GM13977 (cell line): ENCODE measurements at regions not wholly inside any gene's neighbourhood (a gene's known extent, or its start where the extent isn't known, plus 50 kb on each side); places are given as distances from the start of the nearest gene placed in this dataset.

Experiments used
- DNase-seq: peaks from one replicate; pipeline ENCODE4 v3.0.0; 2012; ENCODE audit warnings: low spot score
- CTCF ChIP-seq: IDR thresholded peaks from 2 replicates; pipeline ENCODE4 v1.5.1; 2012; ENCODE audit warnings: mild to moderate bottlenecking, control low read depth; ENCODE audit not compliant: insufficient read depth; ENCODE audit errors: extremely low read depth, missing control alignments
- in situ Hi-C: fragments of 300-500 bp; cut with MboI; formaldehyde crosslinking; loops from one replicate; pipeline ENCODE4 v1.12.0; 2022; ENCODE audit warnings: low sequenced_read_pairs, low pct_unique_long_range_greater_than_20kb, mixed read lengths, inconsistent platforms; ENCODE audit not compliant: unreplicated experiment

GRCh38 chr1:93808871-93809270, 70.1 kb downstream of the DNTTIP2 start:
- no peak for DNase-seq
- in situ Hi-C loops = loop anchor here (10.0 kb wide), 1 partner anchor 184 kb away; no protein-coding TSS in a partner anchor
- no peak for TF ChIP-seq CTCF

GRCh38 chr1:93807311-93807930, 71.6 kb downstream of the DNTTIP2 start:
- no peak for TF ChIP-seq CTCF
- in situ Hi-C loops = loop anchor here (10.0 kb wide), 1 partner anchor 183 kb away; no protein-coding TSS in a partner anchor
- no peak for DNase-seq

GRCh38 chr1:93805027-93805610, 73.9 kb downstream of the DNTTIP2 start:
- in situ Hi-C loops = loop anchor here (10.0 kb wide), 1 partner anchor 180 kb away; no protein-coding TSS in a partner anchor
- DNase-seq = no peak
- TF ChIP-seq CTCF = no peak

GRCh38 chr1:93804412-93804811, 74.6 kb downstream of the DNTTIP2 start:
- no peak for DNase-seq
- in situ Hi-C loops = loop anchor here (10.0 kb wide), 1 partner anchor 180 kb away; no protein-coding TSS in a partner anchor
- TF ChIP-seq CTCF = no peak

GRCh38 chr1:93801471-93801870, 77.5 kb downstream of the DNTTIP2 start:
- TF ChIP-seq CTCF = no peak

GRCh38 chr1:93800856-93801255, 78.2 kb downstream of the DNTTIP2 start:
- no peak for DNase-seq
- no peak for TF ChIP-seq CTCF
- in situ Hi-C loops = loop anchor here (10.0 kb wide), 1 partner anchor 176 kb away; no protein-coding TSS in a partner anchor

More at GRCh38 chr1:93801471-93801870, 77.5 kb downstream of the DNTTIP2 start:
- DNase-seq = no peak
- in situ Hi-C loops = loop anchor here (10.0 kb wide), 1 partner anchor 177 kb away; no protein-coding TSS in a partner anchor
